Right atrium auricular region (tissue), 2 donors: ENCODE measurements at regions not wholly inside any gene's neighbourhood (a gene's known extent, or its start where the extent isn't known, plus 50 kb on each side); places are given as distances from the start of the nearest gene placed in this dataset.

Source experiments
- DNase-seq: peaks from one replicate; pipeline ENCODE4 v3.0.0-alpha.2; 2019; ENCODE audit warnings: low spot score
- H3K27ac ChIP-seq, 2 donors: fragments of 200-600 bp; sonication (generic); 1 replicate in 1 of 2; 2 replicates in 1 of 2; pipeline ENCODE4 v1.5.1; 2016 to 2019
- H3K27me3 ChIP-seq, 2 donors: fragments of 200-600 bp; sonication (generic); one replicate each; pipeline versions ENCODE4 v1.5.1 to v1.6.0; 2017 to 2019
- H3K36me3 ChIP-seq: fragments of 200-600 bp; sonication (generic); one replicate; pipeline ENCODE4 v1.5.1; 2016
- H3K4me1 ChIP-seq, 2 donors: fragments of 200-600 bp; sonication (generic); one replicate each; pipeline versions ENCODE4 v1.5.1 to v1.6.0; 2017 to 2019
- H3K4me3 ChIP-seq, 2 donors: fragments of 200-600 bp; sonication (generic); 1 replicate in 1 of 2; 2 replicates in 1 of 2; pipeline ENCODE4 v1.5.1; 2017 to 2019; ENCODE audit warnings: mild to moderate bottlenecking in 1 of 2, moderate library complexity in 1 of 2
- H3K9me3 ChIP-seq, 2 donors: fragments of 200-600 bp; sonication (generic); one replicate each; pipeline ENCODE4 v1.5.1; 2019
- CTCF ChIP-seq, 2 donors: fragments of 200-600 bp; sonication (generic); IDR thresholded peaks; one replicate each; pipeline ENCODE4 v1.5.1; 2019; ENCODE audit warnings: antibody characterized with exemption in 2 of 2

GRCh38 chr9:26301046-26301445 is 591.6 kb downstream of the CAAP1 start:
- no peaks in the 10 kb centered on the region for H3K36me3 ChIP-seq
- H3K27ac ChIP-seq: no peak overlapping the region
- no peaks in the 10 kb centered on the region for H3K27me3 ChIP-seq
- DNase-seq: no peak
- H3K4me1 ChIP-seq: no peaks in the 10 kb centered on the region
- H3K4me3 ChIP-seq: no peak overlapping the region
- peaks cover 0 to 2% of the 10 kb centered on the region in 2 donors for H3K9me3 ChIP-seq
- no peak for TF ChIP-seq CTCF (IDR thresholded peaks at IDR 0.05)

GRCh38 chr9:26296910-26297572 is 595.6 kb downstream of the CAAP1 start:
- H3K9me3 ChIP-seq: peaks cover 0 to 2% of the 10 kb centered on the region in 2 donors
- no peak for TF ChIP-seq CTCF (IDR thresholded peaks at IDR 0.05)
- H3K4me3 ChIP-seq: no peak overlapping the region
- H3K36me3 ChIP-seq: no peaks in the 10 kb centered on the region
- H3K27me3 ChIP-seq: no peaks in the 10 kb centered on the region
- no peak for DNase-seq
- H3K27ac ChIP-seq: no peak overlapping the region
- no peaks in the 10 kb centered on the region for H3K4me1 ChIP-seq

- Histone ChIP-seq H3K36me3 (no peaks in the 10 kb centered on the region), H3K27me3 (no peaks in the 10 kb centered on the region), H3K27ac (no peak overlapping the region), H3K4me1 (no peaks in the 10 kb centered on the region), H3K4me3 (no peak overlapping the region), H3K9me3 (peaks cover 2 to 16% of the 10 kb centered on the region in 2 donors)
- no peak for TF ChIP-seq CTCF (IDR thresholded peaks at IDR 0.05)
- DNase-seq: no peak
Measured at GRCh38 chr9:26292943-26293342, 599.7 kb downstream of the CAAP1 start.

GRCh38 chr9:26271495-26272122 is 593.4 kb upstream of the TUSC1 start:
- H3K9me3 ChIP-seq: no peaks in the 10 kb centered on the region
- TF ChIP-seq CTCF (IDR thresholded peaks at IDR 0.05): no peak
- H3K27me3 ChIP-seq: no peaks in the 10 kb centered on the region
- no peak overlapping the region for H3K4me3 ChIP-seq
- no peak overlapping the region for H3K27ac ChIP-seq
- H3K4me1 ChIP-seq: no peaks in the 10 kb centered on the region
- H3K36me3 ChIP-seq: no peaks in the 10 kb centered on the region
- DNase-seq: no peak

- Histone ChIP-seq H3K9me3 (no peaks in the 10 kb centered on the region), H3K4me3 (no peak overlapping the region), H3K27me3 (no peaks in the 10 kb centered on the region), H3K27ac (no peak overlapping the region), H3K4me1 (no peaks in the 10 kb centered on the region), H3K36me3 (no peaks in the 10 kb centered on the region)
- no peak for DNase-seq
- TF ChIP-seq CTCF (IDR thresholded peaks at IDR 0.05): no peak
Measured at GRCh38 chr9:26266146-26266793, 588.0 kb upstream of the TUSC1 start.
